ENCODE measurements at regions not wholly inside any gene's neighbourhood (a gene's known extent, or its start where the extent isn't known, plus 50 kb on each side); places are given as distances from the start of the nearest gene placed in this dataset.
A peak's percentile ranks its signal among the peaks of the same experiment; 100 is the strongest.

GRCh38 chr6:14674867-14675648 lies 557.5 kb downstream of the CD83 start:
- ATAC-seq = no peak

- ATAC-seq = no peak
Observed at GRCh38 chr6:14676064-14676463, 558.5 kb downstream of the CD83 start.

- ATAC-seq = no peak
Observed at GRCh38 chr6:14676977-14677781, 559.6 kb downstream of the CD83 start.

- no peak for ATAC-seq
Observed at GRCh38 chr6:14681699-14682487, 564.0 kb upstream of the JARID2 start.

- ATAC-seq = no peak
Observed at GRCh38 chr6:14682812-14683211, 563.1 kb upstream of the JARID2 start.

- no peak for ATAC-seq
Observed at GRCh38 chr6:14689639-14690038, 556.2 kb upstream of the JARID2 start.

GRCh38 chr6:14690120-14691056 lies 555.5 kb upstream of the JARID2 start:
- no peak for ATAC-seq

GRCh38 chr6:14692208-14692607 lies 553.7 kb upstream of the JARID2 start:
- ATAC-seq = no peak

- ATAC-seq = no peak
Observed at GRCh38 chr6:14693301-14694192, 552.3 kb upstream of the JARID2 start.

GRCh38 chr6:14694308-14694707 lies 551.6 kb upstream of the JARID2 start:
- no peak for ATAC-seq

GRCh38 chr6:14695579-14695978 lies 550.3 kb upstream of the JARID2 start:
- no peak for ATAC-seq

- no peak for ATAC-seq
Observed at GRCh38 chr6:14696367-14696766, 549.5 kb upstream of the JARID2 start.

- ATAC-seq = no peak
Observed at GRCh38 chr6:14697427-14697826, 548.4 kb upstream of the JARID2 start.

- ATAC-seq = no peak
Observed at GRCh38 chr6:14699803-14700601, 545.9 kb upstream of the JARID2 start.

- ATAC-seq = no peak
Observed at GRCh38 chr6:14701946-14702345, 543.9 kb upstream of the JARID2 start.

GRCh38 chr6:14702678-14703077 lies 543.2 kb upstream of the JARID2 start:
- ATAC-seq = no peak

- ATAC-seq = no peak
Observed at GRCh38 chr6:14703586-14703985, 542.3 kb upstream of the JARID2 start.

- ATAC-seq = no peak
Observed at GRCh38 chr6:14704383-14705271, 541.2 kb upstream of the JARID2 start.

- ATAC-seq = peak; percentile 48
Observed at GRCh38 chr6:14705841-14706377, 540.0 kb upstream of the JARID2 start.

Data from esophagus mucosa (tissue), 1 donor.